Lower lobe of right lung (tissue), 2 donors: ENCODE measurements at regions not wholly inside any gene's neighbourhood (a gene's known extent, or its start where the extent isn't known, plus 50 kb on each side); places are given as distances from the start of the nearest gene placed in this dataset.
"Not testable (repeated sequence)": the region's sequence is repeated elsewhere in the genome, so short reads cannot be mapped to it uniquely, and the experiment has no call there.

Source experiments
- ATAC-seq, 2 donors: fragments of 200-7000 bp; cut with Tn5 transposase; one replicate each; pipeline ENCODE4 v1.9.1; 2020 to 2022; ENCODE audit warnings: mild to moderate bottlenecking in 2 of 2, moderate library complexity in 2 of 2
- DNase-seq: peaks from one replicate; pipeline ENCODE4 v3.0.0-alpha.2; 2020
- H3K27ac ChIP-seq: fragments of 200-600 bp; one replicate; pipeline ENCODE4 v1.8.0; 2022
- H3K27me3 ChIP-seq: fragments of 200-600 bp; one replicate; pipeline ENCODE4 v1.8.0; 2022; ENCODE audit warnings: low read depth
- H3K36me3 ChIP-seq: fragments of 200-600 bp; one replicate; pipeline ENCODE4 v1.8.0; 2022; ENCODE audit warnings: mild to moderate bottlenecking
- H3K4me1 ChIP-seq: fragments of 200-600 bp; one replicate; pipeline ENCODE4 v1.8.0; 2022
- H3K4me3 ChIP-seq: fragments of 200-600 bp; one replicate; pipeline ENCODE4 v1.8.0; 2022; ENCODE audit warnings: mild to moderate bottlenecking
- H3K9me3 ChIP-seq: fragments of 200-600 bp; one replicate; pipeline ENCODE4 v1.8.0; 2022
- CTCF ChIP-seq: fragments of 200-600 bp; IDR thresholded peaks from one replicate; pipeline ENCODE4 v1.8.0; 2022; ENCODE audit warnings: antibody characterized with exemption, mild to moderate bottlenecking
- intact Hi-C: fragments of 100-400 bp; cut with DNase I; formaldehyde crosslinking; loops from one replicate; pipeline ENCODE4 v1.11.0; 2022
- donor health status: DM: no; HTN: yes; CAD: no; lungs with severe emphysema.

DNA sequence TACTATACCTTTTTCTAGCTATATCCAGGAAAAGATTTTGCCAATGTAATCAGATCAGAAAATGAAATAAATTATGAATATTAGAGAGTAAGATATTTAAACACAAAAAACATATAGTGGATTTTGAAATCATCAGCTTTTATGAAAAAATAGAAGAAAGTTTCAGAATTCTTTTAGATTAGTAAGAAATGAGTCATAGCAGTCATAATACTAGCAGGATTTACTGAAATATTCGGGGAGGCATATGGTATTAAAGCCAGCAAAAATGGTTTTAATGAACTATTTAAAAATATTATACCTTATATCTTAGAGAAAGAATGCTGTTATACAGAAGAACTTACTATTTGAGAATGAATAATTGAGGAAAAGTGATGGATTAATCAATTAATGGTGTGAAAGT, 303.6 kb upstream of the NUDT12 start:
- ATAC-seq = no peak

GRCh38 chr5:103862398-103862797, 299.8 kb upstream of the NUDT12 start:
- no peaks in the 10 kb centered on the region for H3K9me3 ChIP-seq
- no peak for TF ChIP-seq CTCF
- H3K4me3 ChIP-seq = no peak overlapping the region
- H3K36me3 ChIP-seq = no peaks in the 10 kb centered on the region
- intact Hi-C loops = no loop called here
- ATAC-seq = no peak
- DNase-seq = no peak
- H3K4me1 ChIP-seq = no peaks in the 10 kb centered on the region
- no peaks in the 10 kb centered on the region for H3K27me3 ChIP-seq
- no peak overlapping the region for H3K27ac ChIP-seq

More for the DNA sequence above, 303.6 kb upstream of the NUDT12 start:
- H3K9me3 ChIP-seq = no peaks in the 10 kb centered on the region
- H3K4me1 ChIP-seq = no peaks in the 10 kb centered on the region
- no peaks in the 10 kb centered on the region for H3K36me3 ChIP-seq
- H3K4me3 ChIP-seq = no peak overlapping the region
- TF ChIP-seq CTCF = no peak
- no peaks in the 10 kb centered on the region for H3K27me3 ChIP-seq
- intact Hi-C loops = no loop called here
- no peak for DNase-seq
- H3K27ac ChIP-seq = no peak overlapping the region

GRCh38 chr5:103860327-103860726, 297.7 kb upstream of the NUDT12 start:
- Histone ChIP-seq H3K27me3 (no peaks in the 10 kb centered on the region), H3K27ac (no peak overlapping the region), H3K36me3 (no peaks in the 10 kb centered on the region), H3K4me3 (no peak overlapping the region), H3K9me3 (no peaks in the 10 kb centered on the region), H3K4me1 (no peaks in the 10 kb centered on the region)
- DNase-seq (no peak), ATAC-seq (no peak)
- no peak for TF ChIP-seq CTCF
- intact Hi-C loops = no loop called here

DNA sequence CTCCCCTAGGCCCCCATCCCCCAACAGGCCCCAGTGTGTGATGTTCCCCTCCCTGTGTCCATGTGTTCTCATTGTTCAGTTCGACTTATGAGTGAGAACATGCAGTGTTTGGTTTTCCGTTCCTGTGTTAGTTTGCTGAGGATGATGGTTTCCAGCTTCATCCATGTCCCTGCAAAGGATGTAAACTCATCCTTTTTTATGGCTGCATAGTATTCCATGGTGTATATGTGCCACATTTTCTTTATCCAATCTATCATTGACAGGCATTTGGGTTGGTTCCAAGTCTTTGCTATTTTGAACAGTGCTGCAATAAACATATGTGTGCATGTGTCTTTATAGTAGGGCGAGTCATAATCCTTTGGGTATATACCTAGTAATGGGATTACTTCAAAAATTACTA, 295.8 kb upstream of the NUDT12 start:
- H3K27me3 ChIP-seq, H3K27ac ChIP-seq, ATAC-seq, H3K4me3 ChIP-seq, H3K9me3 ChIP-seq, H3K36me3 ChIP-seq, intact Hi-C loops, DNase-seq, H3K4me1 ChIP-seq: not testable (repeated sequence)

DNA sequence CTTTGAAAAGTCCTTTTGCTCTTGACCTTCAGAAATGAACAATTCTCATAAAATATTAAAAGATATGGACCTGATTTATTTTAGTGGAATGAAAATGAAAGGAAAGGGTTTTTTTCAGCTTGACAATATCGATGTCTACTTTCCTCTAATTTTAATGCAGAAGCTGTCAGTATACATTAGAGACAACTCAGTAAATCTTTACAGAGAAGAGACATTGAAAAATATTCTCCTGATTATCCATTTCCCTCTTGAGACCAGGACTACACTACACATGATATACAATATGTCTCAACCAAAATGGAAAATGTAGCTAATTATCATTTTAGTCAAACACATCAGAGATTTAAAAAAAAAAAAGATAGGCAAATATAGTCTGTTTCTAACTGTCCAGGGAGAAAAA, 288.5 kb upstream of the NUDT12 start:
- no peaks in the 10 kb centered on the region for H3K9me3 ChIP-seq
- no peak overlapping the region for H3K27ac ChIP-seq
- ATAC-seq = no peak
- DNase-seq = no peak
- intact Hi-C loops = no loop called here
- no peaks in the 10 kb centered on the region for H3K4me1 ChIP-seq
- H3K4me3 ChIP-seq = no peak overlapping the region
- TF ChIP-seq CTCF = no peak
- H3K36me3 ChIP-seq = no peaks in the 10 kb centered on the region
- no peaks in the 10 kb centered on the region for H3K27me3 ChIP-seq

GRCh38 chr5:103849934-103850333, 287.3 kb upstream of the NUDT12 start:
- DNase-seq = no peak
- TF ChIP-seq CTCF = no peak
- Histone ChIP-seq H3K27me3 (no peaks in the 10 kb centered on the region), H3K9me3 (no peaks in the 10 kb centered on the region), H3K4me1 (no peaks in the 10 kb centered on the region), H3K27ac (no peak overlapping the region), H3K36me3 (no peaks in the 10 kb centered on the region), H3K4me3 (no peak overlapping the region)
- no peak for ATAC-seq
- intact Hi-C loops = no loop called here
